HG03520 (cell line): ENCODE measurements at regions not wholly inside any gene's neighbourhood (a gene's known extent, or its start where the extent isn't known, plus 50 kb on each side); places are given as distances from the start of the nearest gene placed in this dataset.
A peak's percentile ranks its signal among the peaks of the same experiment; 100 is the strongest.
"Not testable (repeated sequence)": the region's sequence is repeated elsewhere in the genome, so short reads cannot be mapped to it uniquely, and the experiment has no call there.

Experiments used
- ATAC-seq: cut with Tn5 transposase; IDR thresholded peaks from one replicate; pipeline ENCODE4 v1.9.1; 2021; ENCODE audit warnings: mild to moderate bottlenecking, moderate library complexity; ENCODE audit not compliant: unreplicated experiment

GRCh38 chr10:23725548-23725947 lies 286.7 kb downstream of the OTUD1 start:
- ATAC-seq: no peak

GRCh38 chr10:23742368-23742767 lies 303.5 kb downstream of the OTUD1 start:
- ATAC-seq: peak; percentile 98

GRCh38 chr10:23742807-23743206 lies 303.9 kb downstream of the OTUD1 start:
- no peak for ATAC-seq

- ATAC-seq: no peak
Observed at GRCh38 chr10:23754179-23754578, 315.3 kb downstream of the OTUD1 start.

GRCh38 chr10:23754941-23755340 lies 316.1 kb downstream of the OTUD1 start:
- ATAC-seq: no peak

GRCh38 chr10:23755556-23755955 lies 316.7 kb downstream of the OTUD1 start:
- no peak for ATAC-seq

GRCh38 chr10:23768281-23768680 lies 329.4 kb downstream of the OTUD1 start:
- ATAC-seq: no peak

- ATAC-seq: no peak
Observed at GRCh38 chr10:23777153-23777552, 338.3 kb downstream of the OTUD1 start.

GRCh38 chr10:23779301-23779700 lies 340.4 kb downstream of the OTUD1 start:
- no peak for ATAC-seq

- no peak for ATAC-seq
Observed at GRCh38 chr10:23780331-23780730, 341.5 kb downstream of the OTUD1 start.

GRCh38 chr10:23786594-23786993 lies 347.7 kb downstream of the OTUD1 start:
- no peak for ATAC-seq

GRCh38 chr10:23793577-23793976 lies 354.7 kb downstream of the OTUD1 start:
- ATAC-seq: no peak

- ATAC-seq: not testable (repeated sequence)
Observed at GRCh38 chr10:23797452-23797851, 358.6 kb downstream of the OTUD1 start.

- no peak for ATAC-seq
Observed at GRCh38 chr10:23804125-23804524, 365.2 kb downstream of the OTUD1 start.

- no peak for ATAC-seq
Observed at GRCh38 chr10:23813687-23814086, 374.8 kb downstream of the OTUD1 start.

- ATAC-seq: no peak
Observed at GRCh38 chr10:23818484-23818883, 379.6 kb downstream of the OTUD1 start.

GRCh38 chr10:23820792-23821191 lies 381.9 kb downstream of the OTUD1 start:
- ATAC-seq: no peak

GRCh38 chr10:23824822-23825221 lies 384.1 kb upstream of the KIAA1217 start:
- no peak for ATAC-seq

- ATAC-seq: no peak
Observed at GRCh38 chr10:23826421-23826820, 382.5 kb upstream of the KIAA1217 start.

GRCh38 chr10:23829556-23829955 lies 379.4 kb upstream of the KIAA1217 start:
- no peak for ATAC-seq

GRCh38 chr10:23834091-23834490 lies 374.8 kb upstream of the KIAA1217 start:
- ATAC-seq: no peak

GRCh38 chr10:23850631-23851030 lies 358.3 kb upstream of the KIAA1217 start:
- no peak for ATAC-seq

- ATAC-seq: no peak
Observed at GRCh38 chr10:23859598-23859997, 349.3 kb upstream of the KIAA1217 start.
